Epithelial cell of proximal tubule (primary cell): ENCODE measurements at regions not wholly inside any gene's neighbourhood (a gene's known extent, or its start where the extent isn't known, plus 50 kb on each side); places are given as distances from the start of the nearest gene placed in this dataset.
"Not testable (repeated sequence)": the region's sequence is repeated elsewhere in the genome, so short reads cannot be mapped to it uniquely, and the experiment has no call there.

Experiments
- DNase-seq: peaks from one replicate; pipeline ENCODE4 v3.0.0-alpha.2; 2011; ENCODE audit warnings: low read depth
- H3K4me3 ChIP-seq: 2 replicates; pipeline ENCODE4 v1.5.1; 2011; ENCODE audit warnings: low read depth, mild to moderate bottlenecking, low read length
- TF ChIP-seq, protein P1 (sequence below): conservative IDR thresholded peaks from 2 replicates; pipeline ENCODE4 v1.5.1; 2012; ENCODE audit warnings: low read depth, mild to moderate bottlenecking, low read length

DNA sequence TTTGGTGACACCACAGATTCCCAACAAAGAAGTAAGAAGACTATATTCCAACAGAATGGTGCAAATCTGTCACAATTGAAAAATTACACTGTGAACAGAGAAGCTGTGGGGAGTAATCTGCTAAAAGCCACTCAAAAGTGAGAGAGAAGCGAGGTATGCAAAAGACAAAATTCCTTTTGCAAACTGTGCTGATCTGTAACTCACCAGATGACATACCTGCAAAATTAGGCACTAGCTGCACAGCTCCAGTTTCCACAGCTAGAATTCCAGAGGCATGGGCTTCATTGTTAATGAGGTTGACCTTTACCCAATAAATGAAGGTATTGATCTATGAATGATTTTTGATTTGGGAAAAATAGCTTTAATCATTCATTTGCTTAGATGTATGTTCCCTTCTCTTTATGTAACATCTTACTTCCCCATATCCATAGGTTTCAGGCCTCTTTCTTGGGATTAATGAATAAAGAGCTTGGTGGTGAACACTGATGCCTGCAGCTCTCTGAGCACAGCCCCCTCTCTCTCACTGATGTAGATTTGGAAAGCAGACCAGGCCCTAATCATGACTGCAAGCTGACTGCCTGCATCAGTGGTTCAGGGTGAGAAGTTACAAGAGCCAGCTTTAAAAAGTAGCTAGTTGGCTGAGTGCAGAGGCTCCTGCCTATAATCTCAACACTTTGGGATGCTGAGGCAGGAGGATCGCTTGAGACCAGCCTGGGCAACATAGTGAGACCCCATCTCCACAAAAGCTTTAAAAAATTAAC is 85.2 kb downstream of the LACC1 start:
- DNase-seq, result no peak
- no peak overlapping the region for H3K4me3 ChIP-seq
- TF ChIP-seq, protein P1, sequence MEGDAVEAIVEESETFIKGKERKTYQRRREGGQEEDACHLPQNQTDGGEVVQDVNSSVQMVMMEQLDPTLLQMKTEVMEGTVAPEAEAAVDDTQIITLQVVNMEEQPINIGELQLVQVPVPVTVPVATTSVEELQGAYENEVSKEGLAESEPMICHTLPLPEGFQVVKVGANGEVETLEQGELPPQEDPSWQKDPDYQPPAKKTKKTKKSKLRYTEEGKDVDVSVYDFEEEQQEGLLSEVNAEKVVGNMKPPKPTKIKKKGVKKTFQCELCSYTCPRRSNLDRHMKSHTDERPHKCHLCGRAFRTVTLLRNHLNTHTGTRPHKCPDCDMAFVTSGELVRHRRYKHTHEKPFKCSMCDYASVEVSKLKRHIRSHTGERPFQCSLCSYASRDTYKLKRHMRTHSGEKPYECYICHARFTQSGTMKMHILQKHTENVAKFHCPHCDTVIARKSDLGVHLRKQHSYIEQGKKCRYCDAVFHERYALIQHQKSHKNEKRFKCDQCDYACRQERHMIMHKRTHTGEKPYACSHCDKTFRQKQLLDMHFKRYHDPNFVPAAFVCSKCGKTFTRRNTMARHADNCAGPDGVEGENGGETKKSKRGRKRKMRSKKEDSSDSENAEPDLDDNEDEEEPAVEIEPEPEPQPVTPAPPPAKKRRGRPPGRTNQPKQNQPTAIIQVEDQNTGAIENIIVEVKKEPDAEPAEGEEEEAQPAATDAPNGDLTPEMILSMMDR, result no peak

DNA sequence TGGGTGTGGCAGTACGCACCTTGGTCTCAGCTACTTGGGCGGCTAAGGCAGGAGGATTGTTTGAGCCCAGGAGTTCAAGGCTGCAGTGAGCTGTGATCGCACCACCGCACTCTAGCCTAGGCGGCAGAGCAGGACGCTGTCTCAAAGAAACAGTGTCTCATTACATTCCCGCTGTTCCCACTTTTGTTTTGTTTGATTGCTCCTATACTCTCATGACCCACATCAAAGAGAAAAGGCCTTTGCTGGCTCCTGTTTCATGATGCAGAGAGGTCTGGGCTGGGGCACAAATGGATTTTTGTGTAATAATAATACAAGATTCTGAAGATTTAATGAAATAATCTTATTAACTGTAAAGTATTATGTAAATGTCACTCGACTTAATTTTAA is 85.7 kb downstream of the LACC1 start:
- DNase-seq, result no peak
- TF ChIP-seq, protein P1, result no peak
- H3K4me3 ChIP-seq, result no peak overlapping the region

DNA sequence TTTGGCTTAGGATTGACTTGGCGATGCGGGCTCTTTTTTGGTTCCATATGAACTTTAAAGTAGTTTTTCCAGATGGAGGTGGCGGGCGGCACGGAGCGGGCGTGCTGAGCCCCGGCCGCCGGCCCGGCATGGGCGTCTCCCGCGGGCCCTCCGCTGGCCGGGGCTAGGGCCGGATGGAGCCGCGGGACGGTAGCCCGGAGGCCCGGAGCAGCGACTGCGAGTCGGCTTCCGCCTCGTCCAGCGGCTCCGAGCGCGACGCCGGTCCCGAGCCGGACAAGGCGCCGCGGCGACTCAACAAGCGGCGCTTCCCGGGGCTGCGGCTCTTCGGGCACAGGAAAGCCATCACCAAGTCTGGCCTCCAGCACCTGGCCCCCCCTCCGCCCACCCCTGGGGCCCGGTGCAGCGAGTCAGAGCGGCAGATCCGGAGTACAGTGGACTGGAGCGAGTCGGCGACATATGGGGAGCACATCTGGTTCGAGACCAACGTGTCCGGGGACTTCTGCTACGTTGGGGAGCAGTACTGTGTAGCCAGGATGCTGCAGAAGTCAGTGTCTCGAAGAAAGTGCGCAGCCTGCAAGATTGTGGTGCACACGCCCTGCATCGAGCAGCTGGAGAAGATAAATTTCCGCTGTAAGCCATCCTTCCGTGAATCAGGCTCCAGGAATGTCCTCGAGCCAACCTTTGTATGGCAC is 88.7 kb downstream of the LACC1 start:
- not testable (repeated sequence) for DNase-seq

DNA sequence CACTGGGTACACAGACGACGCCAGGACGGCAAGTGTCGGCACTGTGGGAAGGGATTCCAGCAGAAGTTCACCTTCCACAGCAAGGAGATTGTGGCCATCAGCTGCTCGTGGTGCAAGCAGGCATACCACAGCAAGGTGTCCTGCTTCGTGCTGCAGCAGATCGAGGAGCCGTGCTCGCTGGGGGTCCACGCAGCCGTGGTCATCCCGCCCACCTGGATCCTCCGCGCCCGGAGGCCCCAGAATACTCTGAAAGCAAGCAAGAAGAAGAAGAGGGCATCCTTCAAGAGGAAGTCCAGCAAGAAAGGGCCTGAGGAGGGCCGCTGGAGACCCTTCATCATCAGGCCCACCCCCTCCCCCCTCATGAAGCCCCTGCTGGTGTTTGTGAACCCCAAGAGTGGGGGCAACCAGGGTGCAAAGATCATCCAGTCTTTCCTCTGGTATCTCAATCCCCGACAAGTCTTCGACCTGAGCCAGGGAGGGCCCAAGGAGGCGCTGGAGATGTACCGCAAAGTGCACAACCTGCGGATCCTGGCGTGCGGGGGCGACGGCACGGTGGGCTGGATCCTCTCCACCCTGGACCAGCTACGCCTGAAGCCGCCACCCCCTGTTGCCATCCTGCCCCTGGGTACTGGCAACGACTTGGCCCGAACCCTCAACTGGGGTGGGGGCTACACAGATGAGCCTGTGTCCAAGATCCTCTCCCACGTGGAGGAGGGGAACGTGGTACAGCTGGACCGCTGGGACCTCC is 89.4 kb downstream of the LACC1 start:
- DNase-seq, H3K4me3 ChIP-seq: not testable (repeated sequence)

More for the DNA sequence above, 88.7 kb downstream of the LACC1 start:
- H3K4me3 ChIP-seq, result not testable (repeated sequence)

DNA sequence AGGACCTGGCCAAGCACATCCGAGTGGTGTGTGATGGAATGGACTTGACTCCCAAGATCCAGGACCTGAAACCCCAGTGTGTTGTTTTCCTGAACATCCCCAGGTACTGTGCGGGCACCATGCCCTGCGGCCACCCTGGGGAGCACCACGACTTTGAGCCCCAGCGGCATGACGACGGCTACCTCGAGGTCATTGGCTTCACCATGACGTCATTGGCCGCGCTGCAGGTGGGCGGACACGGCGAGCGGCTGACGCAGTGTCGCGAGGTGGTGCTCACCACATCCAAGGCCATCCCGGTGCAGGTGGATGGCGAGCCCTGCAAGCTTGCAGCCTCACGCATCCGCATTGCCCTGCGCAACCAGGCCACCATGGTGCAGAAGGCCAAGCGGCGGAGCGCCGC is 90.2 kb downstream of the LACC1 start:
- H3K4me3 ChIP-seq, DNase-seq: not testable (repeated sequence)

DNA sequence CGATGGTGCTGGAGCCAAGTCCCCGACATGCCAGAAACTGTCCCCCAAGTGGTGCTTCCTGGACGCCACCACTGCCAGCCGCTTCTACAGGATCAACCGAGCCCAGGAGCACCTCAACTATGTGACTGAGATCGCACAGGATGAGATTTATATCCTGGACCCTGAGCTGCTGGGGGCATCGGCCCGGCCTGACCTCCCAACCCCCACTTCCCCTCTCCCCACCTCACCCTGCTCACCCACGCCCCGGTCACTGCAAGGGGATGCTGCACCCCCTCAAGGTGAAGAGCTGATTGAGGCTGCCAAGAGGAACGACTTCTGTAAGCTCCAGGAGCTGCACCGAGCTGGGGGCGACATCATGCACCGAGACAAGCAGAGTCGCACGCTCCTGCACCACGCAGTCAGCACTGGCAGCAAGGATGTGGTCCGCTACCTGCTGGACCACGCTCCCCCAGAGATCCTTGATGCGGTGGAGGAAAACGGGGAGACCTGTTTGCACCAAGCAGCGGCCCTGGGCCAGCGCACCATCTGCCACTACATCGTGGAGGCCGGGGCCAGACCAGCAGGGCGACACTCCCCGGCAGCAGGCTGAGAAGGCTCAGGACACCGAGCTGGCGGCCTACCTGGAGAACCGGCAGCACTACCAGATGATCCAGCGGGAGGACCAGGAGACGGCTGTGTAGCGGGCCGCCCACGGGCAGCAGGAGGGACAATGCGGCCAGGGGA is 91.0 kb downstream of the LACC1 start:
- not testable (repeated sequence) for H3K4me3 ChIP-seq, DNase-seq

DNA sequence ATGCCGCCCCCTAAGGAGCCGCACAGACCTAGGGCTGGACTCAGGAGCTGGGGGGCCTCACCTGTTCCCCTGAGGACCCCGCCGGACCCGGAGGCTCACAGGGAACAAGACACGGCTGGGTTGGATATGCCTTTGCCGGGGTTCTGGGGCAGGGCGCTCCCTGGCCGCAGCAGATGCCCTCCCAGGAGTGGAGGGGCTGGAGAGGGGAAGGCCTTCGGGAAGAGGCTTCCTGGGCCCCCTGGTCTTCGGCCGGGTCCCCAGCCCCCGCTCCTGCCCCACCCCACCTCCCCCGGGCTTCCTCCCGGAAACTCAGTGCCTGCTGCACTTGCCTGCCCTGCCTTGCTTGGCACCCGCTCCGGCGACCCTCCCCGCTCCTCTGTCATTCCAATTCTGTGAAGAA is 91.6 kb downstream of the LACC1 start:
- not testable (repeated sequence) for H3K4me3 ChIP-seq, DNase-seq

DNA sequence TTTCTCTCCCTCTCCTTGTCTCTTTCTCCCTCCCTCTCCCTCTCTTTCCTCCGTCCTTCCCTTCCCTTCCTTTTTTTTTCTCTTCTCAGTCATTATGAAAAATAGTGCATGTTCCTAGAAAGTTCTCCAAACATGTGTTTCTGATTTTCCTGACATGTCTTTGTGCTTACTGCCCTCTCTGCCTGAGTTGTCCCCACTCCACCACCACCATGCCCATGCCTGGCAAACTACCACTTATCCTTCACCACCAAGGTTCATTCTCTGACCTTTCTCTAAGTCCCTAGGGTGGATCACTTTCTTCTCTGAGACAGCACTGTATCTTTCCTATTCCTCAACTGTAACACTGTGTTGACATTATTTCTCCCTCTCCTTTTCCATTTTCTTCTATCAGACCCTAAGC is 98.2 kb downstream of the LACC1 start:
- no peak overlapping the region for H3K4me3 ChIP-seq
- no peak for DNase-seq
- TF ChIP-seq, protein P1, result no peak

DNA sequence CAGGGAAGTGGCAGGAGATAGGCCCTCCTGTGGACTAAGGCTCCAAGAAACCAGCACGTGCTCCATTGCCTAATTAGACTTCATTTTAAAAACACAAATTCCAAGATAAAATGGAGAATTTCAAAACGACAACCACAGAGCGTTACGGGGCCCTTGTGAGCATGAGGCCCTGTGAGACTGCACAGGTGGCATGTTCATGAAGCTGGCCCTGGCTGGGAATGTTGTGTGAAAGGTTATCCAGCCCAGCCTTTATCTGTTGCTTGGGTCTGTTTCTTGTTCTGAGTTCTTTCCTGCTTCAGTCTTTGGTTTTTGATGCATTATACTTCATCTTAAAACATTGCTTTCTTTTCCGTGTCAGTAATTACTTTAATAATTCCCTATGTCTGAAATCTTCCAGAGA is 99.0 kb downstream of the LACC1 start:
- TF ChIP-seq, protein P1, result no peak
- DNase-seq, result no peak
- no peak overlapping the region for H3K4me3 ChIP-seq
